B cell (primary cell): ENCODE measurements at regions not wholly inside any gene's neighbourhood (a gene's known extent, or its start where the extent isn't known, plus 50 kb on each side); places are given as distances from the start of the nearest gene placed in this dataset.

Source experiments
- ATAC-seq: fragments of 200-7000 bp; cut with Tn5 transposase; one replicate; pipeline ENCODE4 v1.10.0; 2021; ENCODE audit warnings: low read depth, mild to moderate bottlenecking, moderate number of reproducible peaks, moderate library complexity
- CTCF ChIA-PET: fragments of 350-600 bp; sonication (Branson Sonifier 250); formaldehyde crosslinking; loops from one replicate; lab custom pipeline; 2021; ENCODE audit warnings: antibody characterized with exemption, inconsistent platforms; lab: Charles Lee
- POLR2A ChIA-PET: fragments of 350-600 bp; sonication (Branson Sonifier 250); formaldehyde crosslinking; loops from one replicate; lab custom pipeline; 2021; ENCODE audit warnings: antibody characterized with exemption; lab: Charles Lee
- DNase-seq: peaks from one replicate; pipeline ENCODE4 v3.0.0; 2013
- H2AFZ ChIP-seq: 2 replicates; pipeline ENCODE4 v1.6.1; 2012; ENCODE audit warnings: mild to moderate bottlenecking, low read depth, low read length; ENCODE audit not compliant: insufficient read depth, poor library complexity, severe bottlenecking
- H3K27ac ChIP-seq, 2 donors: 1 replicate in 1 of 2; 2 replicates in 1 of 2; pipeline ENCODE4 v1.5.1; 2012 to 2013; ENCODE audit warnings: low read length in 2 of 2, mild to moderate bottlenecking in 2 of 2, moderate library complexity in 1 of 2
- H3K27me3 ChIP-seq, 4 experiments: fragments of 200-600 bp in 1 of 4; sonication (generic) in 1 of 4; replicated peaks in 1 of 4; 1 replicate in 2 of 4; 2 replicates in 2 of 4; pipeline versions ENCODE4 v1.6.1 to v1.7.0; 2013 to 2016; ENCODE audit warnings: low read length in 3 of 4, mild to moderate bottlenecking in 2 of 4, mixed read lengths in 1 of 4, moderate library complexity in 1 of 4; ENCODE audit not compliant: insufficient read depth in 4 of 4, control insufficient read depth in 3 of 4; ENCODE audit errors: control extremely low read depth in 1 of 4
- H3K36me3 ChIP-seq, 2 experiments: replicated peaks in 1 of 2; 1 replicate in 1 of 2; 2 replicates in 1 of 2; pipeline versions ENCODE4 v1.6.1 to v1.7.1; 2013; ENCODE audit warnings: low read length in 1 of 2; ENCODE audit not compliant: insufficient read depth in 2 of 2, control insufficient read depth in 1 of 2; ENCODE audit errors: control extremely low read depth in 1 of 2, extremely low read depth in 1 of 2
- H3K4me1 ChIP-seq, 2 donors: fragments of 200-600 bp in 1 of 2; sonication (generic) in 1 of 2; 1 replicate in 1 of 2; 2 replicates in 1 of 2; pipeline versions ENCODE4 v1.5.1 to v1.6.1; 2013 to 2017; ENCODE audit warnings: low read length in 2 of 2; ENCODE audit not compliant: control insufficient read depth in 2 of 2, insufficient read depth in 2 of 2
- H3K4me2 ChIP-seq: replicated peaks from 2 replicates; pipeline ENCODE3; 2012; ENCODE audit warnings: mild to moderate bottlenecking, low read depth, low read length; ENCODE audit not compliant: poor library complexity, severe bottlenecking
- H3K4me3 ChIP-seq, 5 experiments: fragments of 200-600 bp in 1 of 5; sonication (generic) in 1 of 5; 1 replicate in 3 of 5; 2 replicates in 2 of 5; pipeline versions ENCODE4 v1.5.1 to v1.7.0; 2011 to 2016; ENCODE audit warnings: low read length in 4 of 5, mild to moderate bottlenecking in 4 of 5, low read depth in 2 of 5, control low read depth in 1 of 5, moderate library complexity in 1 of 5; ENCODE audit not compliant: insufficient read depth in 1 of 5; ENCODE audit errors: control extremely low read depth in 1 of 5, extremely low read depth in 1 of 5
- H3K79me2 ChIP-seq: fragments of 200-600 bp; sonication (generic); one replicate; pipeline ENCODE4 v1.6.0; 2016; ENCODE audit warnings: low read length; ENCODE audit not compliant: control insufficient read depth, insufficient read depth
- H3K9ac ChIP-seq: fragments of 200-600 bp; sonication (generic); 2 replicates; pipeline ENCODE4 v1.6.1; 2017; ENCODE audit warnings: mild to moderate bottlenecking, low read length, moderate library complexity
- H3K9me3 ChIP-seq, 3 donors: one replicate each; pipeline versions ENCODE4 v1.6.1 to v1.7.1; 2013; ENCODE audit warnings: low read length in 2 of 3; ENCODE audit not compliant: control insufficient read depth in 2 of 3, insufficient read depth in 1 of 3; ENCODE audit errors: control extremely low read depth in 1 of 3
- H4K20me1 ChIP-seq: 2 replicates; pipeline ENCODE4 v1.6.0; 2012; ENCODE audit warnings: mild to moderate bottlenecking, low read length; ENCODE audit not compliant: insufficient read depth, control insufficient read depth, poor library complexity, severe bottlenecking
- H3K27ac Mint-ChIP-seq: one replicate; pipeline ENCODE4 v1.8.0; 2021; ENCODE audit warnings: mixed read lengths
- H3K27me3 Mint-ChIP-seq: one replicate; pipeline ENCODE4 v1.8.0; 2021; ENCODE audit warnings: mixed read lengths
- H3K4me1 Mint-ChIP-seq: one replicate; pipeline ENCODE4 v1.8.0; 2021; ENCODE audit warnings: mixed read lengths
- H3K4me3 Mint-ChIP-seq: one replicate; pipeline ENCODE4 v1.8.0; 2021; ENCODE audit warnings: mixed read lengths
- H3K9me3 Mint-ChIP-seq: one replicate; pipeline ENCODE4 v1.8.0; 2022; ENCODE audit warnings: mixed read lengths; ENCODE audit not compliant: insufficient read depth
- CTCF ChIP-seq: fragments of 200-600 bp; IDR thresholded peaks from one replicate; pipeline ENCODE4 v1.8.0; 2022; ENCODE audit warnings: antibody characterized with exemption, mild to moderate bottlenecking
- EZH2 ChIP-seq: IDR thresholded peaks from 2 replicates; pipeline ENCODE4 v1.6.1; 2012; ENCODE audit warnings: borderline replicate concordance, low read depth, mild to moderate bottlenecking, moderate library complexity, low read length; ENCODE audit not compliant: insufficient read depth, poor library complexity, severe bottlenecking
- WGBS: methylation state at CpG from one replicate; pipeline ENCODE4 v1.1.5; 2013; ENCODE audit warnings: missing lambda C conversion rate; ENCODE audit not compliant: insufficient coverage; 5-methylcytosine and 5-hydroxymethylcytosine counted together
- intact Hi-C: fragments of 100-400 bp; cut with micrococcal nuclease; formaldehyde crosslinking; loops from one replicate; pipeline ENCODE4 v1.10.0; 2022

- ChIA-PET CTCF (no interaction called here), POLR2A (no interaction called here)
- H2AFZ ChIP-seq, result no peak overlapping the region
Observed at GRCh38 chr3:159600291-159600690, 388.3 kb upstream of the IL12A start.

GRCh38 chr3:159604151-159604581 lies 384.5 kb upstream of the IL12A start:
- Mint-ChIP-seq H3K27me3 (no peaks in the 10 kb centered on the region), H3K27ac (no peak overlapping the region), H3K4me1 (no peaks in the 10 kb centered on the region), H3K9me3 (peaks cover 4% of the 10 kb centered on the region), H3K4me3 (no peak overlapping the region)
- CTCF ChIA-PET, result no interaction called here
- Histone ChIP-seq H3K9ac (no peak overlapping the region), H4K20me1 (no peaks in the 10 kb centered on the region), H3K4me1 (no peaks in the 10 kb centered on the region), H3K79me2 (no peaks in the 10 kb centered on the region), H3K27ac (no peak overlapping the region), H3K9me3 (peaks cover 1 to 14% (median 11%) of the 10 kb centered on the region in 3 donors), H3K4me2 (no peak overlapping the region), H3K27me3 (no peaks in the 10 kb centered on the region), H3K36me3 (no peaks in the 10 kb centered on the region), H2AFZ (no peak overlapping the region), H3K4me3 (no peak overlapping the region)
- WGBS, result 98% methylated on average over 5 of the region's 5 CpGs
- DNase-seq, result no peak
- intact Hi-C loops, result no loop called here
- POLR2A ChIA-PET, result no interaction called here
- TF ChIP-seq CTCF, result no peak
- TF ChIP-seq EZH2, result no peak
- ATAC-seq, result no peak

More at GRCh38 chr3:159600291-159600690, 388.3 kb upstream of the IL12A start:
- DNase-seq (no peak), ATAC-seq (no peak)
- Histone ChIP-seq H3K9me3 (peaks cover 1 to 14% (median 11%) of the 10 kb centered on the region in 3 donors), H3K27ac (no peak overlapping the region), H3K4me3 (no peak overlapping the region), H3K4me1 (no peaks in the 10 kb centered on the region), H3K36me3 (no peaks in the 10 kb centered on the region), H3K79me2 (no peaks in the 10 kb centered on the region), H3K4me2 (no peak overlapping the region), H4K20me1 (no peaks in the 10 kb centered on the region), H3K27me3 (no peaks in the 10 kb centered on the region), H3K9ac (no peak overlapping the region)
- Mint-ChIP-seq H3K27ac (no peak overlapping the region), H3K27me3 (no peaks in the 10 kb centered on the region), H3K9me3 (peaks cover 7% of the 10 kb centered on the region), H3K4me1 (no peaks in the 10 kb centered on the region), H3K4me3 (no peak overlapping the region)
- intact Hi-C loops, result no loop called here
- TF ChIP-seq EZH2, result no peak
- TF ChIP-seq CTCF, result no peak
